Stimulated activated CD8-positive, alpha-beta memory T cell treated with anti-CD3 and anti-CD28 coated beads, Interleukin-12 subunit alpha, Interleukin-12 subunit beta, amount 100 ng/mL, for 24 hours (primary cell): ENCODE measurements at regions not wholly inside any gene's neighbourhood (a gene's known extent, or its start where the extent isn't known, plus 50 kb on each side); places are given as distances from the start of the nearest gene placed in this dataset.
"Not testable (repeated sequence)": the region's sequence is repeated elsewhere in the genome, so short reads cannot be mapped to it uniquely, and the experiment has no call there.

Experiments
- DNase-seq: peaks from one replicate; pipeline ENCODE4 v3.0.0-alpha.2; 2020; ENCODE audit errors: extremely low read depth

- DNase-seq: no peak
Measured at GRCh38 chr1:193416226-193417024, 230.0 kb upstream of the B3GALT2 start.

- no peak for DNase-seq
Measured at GRCh38 chr1:193415256-193415655, 228.8 kb upstream of the B3GALT2 start.

DNA sequence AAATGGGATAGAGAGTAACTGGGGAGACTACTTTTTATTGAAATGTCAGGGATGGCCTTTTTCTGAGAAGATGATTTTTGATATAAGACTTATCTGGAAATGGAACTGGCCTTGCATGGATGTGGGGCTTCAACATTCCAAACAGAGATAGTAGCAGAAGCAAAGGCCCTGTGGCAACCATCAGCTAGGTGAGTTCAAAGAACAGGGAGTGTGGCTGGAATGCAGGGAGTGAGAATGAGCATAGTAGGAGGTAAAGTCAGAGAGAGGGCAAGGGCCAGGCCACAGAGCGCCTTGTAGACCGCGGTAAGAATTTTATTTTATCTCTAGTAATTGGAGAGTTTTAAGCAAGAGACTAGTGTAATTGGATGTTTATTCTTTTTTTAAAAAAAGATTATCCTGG is 227.0 kb upstream of the B3GALT2 start:
- no peak for DNase-seq

DNA sequence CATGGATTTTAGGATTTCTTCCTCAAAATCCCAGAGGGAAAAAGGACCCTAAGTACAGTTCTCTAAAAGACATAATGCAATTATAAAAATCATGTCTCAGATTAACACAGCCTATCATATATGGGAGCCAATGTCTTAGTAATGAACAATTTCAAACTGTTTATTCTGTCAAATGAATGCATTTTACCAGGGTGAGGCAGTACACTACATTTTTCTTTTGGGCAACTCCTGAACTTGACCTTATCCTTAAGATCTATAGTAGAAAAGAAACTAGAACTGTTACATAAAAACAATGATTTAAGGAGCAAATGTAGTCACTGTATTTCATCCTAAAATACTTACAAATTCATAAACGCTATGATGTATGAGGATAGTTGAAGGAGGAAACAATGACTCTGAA is 226.3 kb upstream of the B3GALT2 start:
- DNase-seq: no peak

- no peak for DNase-seq
Measured at GRCh38 chr1:193411714-193412113, 225.3 kb upstream of the B3GALT2 start.

DNA sequence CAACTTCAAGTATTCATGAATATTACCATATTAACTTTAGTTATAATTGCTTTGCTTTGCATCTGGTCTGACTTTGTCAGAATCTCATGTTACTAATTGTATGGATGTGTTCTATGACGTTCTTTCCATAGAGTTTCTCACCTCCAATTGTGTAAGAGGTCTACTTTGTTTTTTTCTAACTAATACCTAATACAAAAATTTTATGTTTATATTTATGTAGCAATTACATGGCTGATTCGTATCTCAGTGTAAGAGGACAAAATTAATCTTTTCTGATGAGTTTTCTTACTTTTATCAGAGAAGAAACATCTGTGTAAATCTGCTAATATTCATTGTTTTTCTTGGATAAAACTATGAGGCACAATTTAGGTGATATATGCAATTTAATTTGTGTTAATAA is 224.8 kb upstream of the B3GALT2 start:
- DNase-seq: no peak

DNA sequence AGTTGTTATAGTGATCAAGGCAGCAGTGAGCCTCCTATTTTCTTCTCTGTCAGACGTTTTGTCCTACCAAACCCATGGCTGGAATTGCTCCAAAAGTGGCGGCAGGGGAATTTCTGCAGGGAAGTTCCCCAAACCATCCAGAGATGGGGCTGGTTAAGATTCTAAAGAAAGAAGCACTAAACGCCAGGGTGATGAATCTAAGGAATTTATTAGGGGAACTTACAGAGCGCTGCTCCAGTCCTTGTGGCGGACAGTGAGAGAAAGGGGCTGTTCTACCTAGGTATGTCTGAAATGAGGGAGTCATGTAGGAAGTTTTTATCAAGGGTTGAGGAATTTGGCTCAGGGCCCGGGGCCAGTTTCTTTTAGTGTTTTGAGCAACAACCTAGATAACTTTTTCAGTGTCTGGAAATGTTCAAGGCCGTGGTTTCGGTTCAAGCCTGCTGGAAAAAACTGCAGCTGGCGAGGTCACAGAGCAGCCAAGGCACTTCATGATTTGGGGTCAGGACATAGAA is 222.4 kb upstream of the B3GALT2 start:
- no peak for DNase-seq

GRCh38 chr1:193406901-193407300 is 220.5 kb upstream of the B3GALT2 start:
- no peak for DNase-seq

DNA sequence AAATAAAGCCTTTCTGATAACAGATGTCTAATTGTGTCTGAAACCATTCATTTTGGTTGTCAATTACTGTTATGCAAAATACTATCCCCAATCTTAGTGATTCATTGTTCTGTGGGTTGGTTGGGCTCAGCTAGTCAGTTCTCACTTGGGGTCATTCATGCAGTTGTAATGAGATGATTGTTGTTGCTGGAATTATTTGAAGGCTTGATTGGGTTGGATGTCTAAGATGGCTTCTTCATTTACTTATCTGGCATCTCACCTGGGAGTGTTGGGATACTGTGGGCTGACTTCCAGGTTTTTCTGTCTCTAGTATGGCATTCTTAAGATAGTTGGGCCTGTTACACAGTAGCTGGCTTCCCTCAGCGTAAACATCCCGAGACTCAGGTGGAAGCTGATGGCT is 217.8 kb upstream of the B3GALT2 start:
- DNase-seq: no peak

- DNase-seq: no peak
Measured at GRCh38 chr1:193402977-193403376, 216.6 kb upstream of the B3GALT2 start.

- no peak for DNase-seq
Measured at GRCh38 chr1:193402037-193402436, 215.6 kb upstream of the B3GALT2 start.

DNA sequence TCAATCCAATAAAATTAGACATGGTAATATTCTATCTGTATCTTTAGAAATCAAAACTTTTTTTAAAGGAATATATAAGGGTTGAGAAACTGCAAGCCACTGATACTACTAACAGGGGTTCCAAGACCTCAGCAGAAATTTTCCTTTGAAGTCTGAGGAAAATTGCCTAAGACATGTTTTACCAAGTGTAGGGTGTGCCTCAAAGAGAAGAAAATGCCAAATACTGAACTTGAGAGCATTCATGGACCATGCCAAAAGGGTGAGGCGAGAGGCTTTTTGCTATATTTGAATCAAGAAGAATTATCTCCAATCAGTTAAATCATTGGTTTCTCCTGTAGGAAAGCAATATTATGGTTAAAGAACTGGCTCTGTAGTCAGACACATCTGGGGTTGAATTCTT is 207.9 kb upstream of the B3GALT2 start:
- no peak for DNase-seq

DNA sequence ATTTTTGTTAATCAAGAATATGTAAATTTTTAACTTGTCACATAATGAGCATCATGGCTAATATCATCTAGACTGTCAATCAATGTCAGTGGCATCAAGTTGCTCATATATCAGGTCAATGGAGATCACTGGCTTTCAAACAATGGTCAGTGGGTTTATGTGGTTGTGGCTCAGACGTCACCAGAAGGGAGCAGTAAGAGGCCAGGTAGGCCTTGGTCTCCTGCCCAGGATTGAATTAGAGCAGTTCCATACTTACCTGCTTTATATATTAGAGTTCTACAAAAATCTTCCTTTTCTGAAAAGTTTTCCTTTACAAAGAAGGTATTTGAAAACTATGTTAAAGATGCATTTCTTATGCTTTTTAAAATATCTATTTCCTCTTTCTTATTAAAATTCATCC is 206.3 kb upstream of the B3GALT2 start:
- DNase-seq: no peak

- no peak for DNase-seq
Measured at GRCh38 chr1:193388683-193389082, 202.3 kb upstream of the B3GALT2 start.

- DNase-seq: no peak
Measured at GRCh38 chr1:193388165-193388564, 201.8 kb upstream of the B3GALT2 start.

GRCh38 chr1:193387406-193387805 is 201.0 kb upstream of the B3GALT2 start:
- DNase-seq: no peak

DNA sequence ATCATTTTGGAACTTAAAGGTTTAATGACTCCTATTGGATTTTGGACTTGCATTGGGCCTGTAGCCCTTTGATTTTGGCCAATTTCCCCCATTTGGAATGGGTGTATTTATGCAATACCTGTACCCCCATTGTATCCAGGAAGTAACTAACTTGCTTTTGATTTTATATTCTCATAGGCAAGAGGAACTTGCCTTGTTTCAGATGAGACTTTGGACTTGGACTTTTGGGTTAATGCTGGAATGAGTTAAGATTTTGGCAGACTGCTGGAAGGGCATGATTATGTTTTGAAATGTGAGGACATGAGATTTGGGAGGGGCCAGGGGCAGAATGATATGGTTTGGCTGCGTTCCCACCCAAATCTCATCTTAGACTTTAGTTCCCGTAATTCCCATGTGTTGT is 192.0 kb upstream of the B3GALT2 start:
- DNase-seq: not testable (repeated sequence)

GRCh38 chr1:193377472-193377871 is 191.1 kb upstream of the B3GALT2 start:
- no peak for DNase-seq

GRCh38 chr1:193372553-193372952 is 186.1 kb upstream of the B3GALT2 start:
- DNase-seq: no peak

DNA sequence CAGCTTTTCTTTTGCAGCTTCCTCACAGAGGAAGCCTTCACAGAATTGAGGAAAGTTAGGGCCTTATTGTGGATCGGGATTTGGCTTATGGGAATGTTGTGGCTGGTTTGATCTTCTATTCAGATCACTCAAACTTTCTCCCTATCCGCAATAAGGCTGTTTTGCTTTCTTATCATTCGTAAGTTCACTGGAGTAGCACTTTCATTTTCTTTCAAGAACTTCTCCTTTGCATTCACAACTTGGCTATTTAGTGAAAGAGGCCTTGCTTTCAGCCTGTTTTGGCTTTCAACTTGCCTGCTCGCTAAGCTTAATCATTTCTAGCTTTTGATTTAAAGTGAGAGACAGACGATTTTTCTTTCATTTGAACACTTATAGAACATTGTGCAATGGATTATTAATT is 181.9 kb upstream of the B3GALT2 start:
- DNase-seq: no peak

GRCh38 chr1:193367863-193368262 is 181.4 kb upstream of the B3GALT2 start:
- DNase-seq: no peak

DNA sequence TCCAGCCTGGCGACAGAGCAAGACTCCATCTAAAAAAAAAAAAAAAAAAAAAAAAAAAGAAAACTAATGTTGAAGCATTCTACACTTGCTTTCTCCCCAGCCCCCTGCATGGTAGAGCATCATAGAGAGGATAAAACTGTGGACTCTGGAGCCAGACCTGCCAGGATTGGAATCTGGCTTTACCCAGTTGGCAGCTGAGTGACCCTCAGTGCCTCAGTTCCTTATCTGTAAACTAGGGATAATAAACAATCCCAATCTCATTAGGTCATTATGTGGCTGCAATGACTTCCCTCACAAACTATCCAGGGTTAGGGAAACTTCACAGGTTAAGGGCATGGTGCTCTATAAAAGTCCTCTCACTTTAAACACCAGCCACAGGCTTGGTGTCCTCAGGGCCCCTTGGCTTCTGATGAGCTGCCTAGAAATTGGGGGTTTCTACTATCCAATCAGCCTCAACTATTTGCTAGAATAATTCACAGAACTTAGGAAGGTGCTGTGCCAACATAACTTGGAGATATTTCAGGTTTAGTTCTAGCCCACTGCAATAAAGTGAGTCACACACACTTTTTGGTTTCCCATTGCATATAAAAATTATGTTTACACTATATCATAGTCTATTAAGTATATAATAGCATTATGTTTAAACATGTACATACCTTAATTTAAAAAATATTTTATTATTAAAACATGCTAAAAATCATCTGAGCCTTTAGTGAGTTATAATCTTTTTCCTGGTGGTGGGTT is 180.5 kb upstream of the B3GALT2 start:
- no peak for DNase-seq

- no peak for DNase-seq
Measured at GRCh38 chr1:193365966-193366365, 179.6 kb upstream of the B3GALT2 start.
